NCI-H82 treated with DMSO at 0.1 percent for 48 hours (cell line): ENCODE measurements at regions not wholly inside any gene's neighbourhood (a gene's known extent, or its start where the extent isn't known, plus 50 kb on each side); places are given as distances from the start of the nearest gene placed in this dataset.
"Not testable (repeated sequence)": the region's sequence is repeated elsewhere in the genome, so short reads cannot be mapped to it uniquely, and the experiment has no call there.

Experiments used
- DNase-seq: peaks from one replicate; lab custom pipeline; 2025; ENCODE audit not compliant: unreplicated experiment; lab: John Stamatoyannopoulos, UW

DNA sequence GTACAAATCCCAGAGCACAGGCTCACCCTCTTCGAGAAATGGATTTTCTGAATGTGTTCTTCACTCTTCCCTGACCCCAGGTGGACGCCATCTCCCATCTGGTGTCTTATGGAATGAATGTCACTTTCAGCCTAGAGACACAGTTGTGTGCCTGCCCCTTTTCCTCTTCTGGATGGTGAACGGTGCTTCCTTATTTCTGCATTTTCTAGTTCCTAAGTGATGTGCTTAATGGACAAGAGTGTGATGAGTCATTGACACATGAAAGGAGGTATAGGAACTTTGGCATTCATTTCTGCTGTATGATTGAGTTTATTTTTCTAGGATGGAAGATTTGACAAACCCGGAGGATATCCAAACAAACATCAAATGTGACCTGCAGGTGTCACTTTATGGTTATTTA lies 114.9 kb upstream of the PTPN20 start:
- DNase-seq = not testable (repeated sequence)

DNA sequence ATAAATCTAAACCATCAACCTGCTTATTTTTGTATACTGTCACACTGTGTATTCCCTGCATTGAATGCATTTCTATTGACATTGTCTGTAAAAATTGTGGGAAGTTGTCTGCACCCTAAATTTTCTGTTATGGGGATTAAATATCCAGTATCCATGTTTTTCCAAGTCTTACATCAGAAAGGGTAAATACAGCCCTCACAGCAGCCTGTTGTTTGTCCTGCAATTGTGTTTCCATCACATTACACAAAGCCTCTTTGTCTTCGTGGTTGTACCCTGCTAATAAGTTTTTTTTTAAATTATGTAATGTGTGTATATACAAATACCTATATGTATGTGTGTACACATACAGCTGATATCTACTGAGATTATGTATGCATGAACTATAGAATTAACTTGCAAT lies 109.2 kb upstream of the PTPN20 start:
- DNase-seq = not testable (repeated sequence)

DNA sequence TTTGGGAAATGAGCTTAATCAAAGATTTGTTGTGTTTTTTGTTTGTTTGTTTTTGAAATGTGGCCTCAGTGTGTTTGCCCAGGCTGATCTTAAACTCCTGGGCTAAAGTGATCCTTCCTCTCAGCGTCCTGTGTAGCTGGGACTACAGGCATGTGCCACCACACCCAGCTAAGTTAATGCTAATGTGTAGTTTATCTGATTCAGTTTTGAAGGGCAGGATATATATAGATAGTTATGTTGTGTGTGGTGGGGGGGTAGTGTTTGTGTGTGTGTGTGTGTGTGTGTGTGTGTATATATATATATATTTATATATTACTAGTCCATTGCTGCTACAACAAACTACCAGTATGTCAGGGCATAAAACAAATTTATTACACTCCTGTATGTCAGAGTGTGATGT lies 108.1 kb upstream of the PTPN20 start:
- not testable (repeated sequence) for DNase-seq

DNA sequence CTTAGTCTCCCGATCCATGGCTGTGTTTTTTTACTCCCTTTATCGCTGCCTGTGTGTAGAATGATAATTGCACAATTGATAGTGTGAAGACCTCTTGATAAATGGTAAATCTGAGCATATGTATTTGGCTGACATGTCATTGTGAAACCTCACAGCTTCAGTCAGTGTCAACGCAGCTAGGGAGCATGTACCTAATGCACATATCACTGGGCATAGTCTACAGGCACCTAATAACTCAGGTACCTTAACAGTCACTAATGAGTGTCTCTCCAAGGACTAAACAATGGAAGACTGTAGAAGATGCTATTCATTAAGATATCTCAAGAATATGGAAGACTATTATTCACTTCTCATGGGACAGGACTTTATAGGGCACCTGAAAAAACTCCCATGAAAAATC lies 101.0 kb upstream of the PTPN20 start:
- DNase-seq = not testable (repeated sequence)

DNA sequence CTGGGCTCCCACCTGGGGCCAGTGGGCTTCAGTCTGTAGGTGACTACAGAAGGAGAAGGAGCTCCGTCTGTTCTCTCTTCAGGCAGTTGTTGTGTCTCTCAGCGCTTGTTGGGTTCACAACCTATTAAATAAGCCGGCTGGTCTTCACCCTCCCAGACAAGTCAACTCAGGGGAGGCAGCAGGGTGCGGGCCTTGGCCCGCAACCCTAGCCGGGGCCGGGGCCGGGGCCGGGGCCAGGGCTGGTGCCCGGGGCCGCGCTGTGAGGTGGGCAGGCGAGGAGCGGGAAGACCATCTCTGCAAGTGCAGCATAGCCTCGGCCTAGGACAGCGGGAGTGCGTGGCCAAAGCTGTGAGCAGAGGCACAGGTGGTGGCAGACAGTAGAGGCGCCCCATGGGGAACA lies 95.1 kb upstream of the PTPN20 start:
- DNase-seq = not testable (repeated sequence)

DNA sequence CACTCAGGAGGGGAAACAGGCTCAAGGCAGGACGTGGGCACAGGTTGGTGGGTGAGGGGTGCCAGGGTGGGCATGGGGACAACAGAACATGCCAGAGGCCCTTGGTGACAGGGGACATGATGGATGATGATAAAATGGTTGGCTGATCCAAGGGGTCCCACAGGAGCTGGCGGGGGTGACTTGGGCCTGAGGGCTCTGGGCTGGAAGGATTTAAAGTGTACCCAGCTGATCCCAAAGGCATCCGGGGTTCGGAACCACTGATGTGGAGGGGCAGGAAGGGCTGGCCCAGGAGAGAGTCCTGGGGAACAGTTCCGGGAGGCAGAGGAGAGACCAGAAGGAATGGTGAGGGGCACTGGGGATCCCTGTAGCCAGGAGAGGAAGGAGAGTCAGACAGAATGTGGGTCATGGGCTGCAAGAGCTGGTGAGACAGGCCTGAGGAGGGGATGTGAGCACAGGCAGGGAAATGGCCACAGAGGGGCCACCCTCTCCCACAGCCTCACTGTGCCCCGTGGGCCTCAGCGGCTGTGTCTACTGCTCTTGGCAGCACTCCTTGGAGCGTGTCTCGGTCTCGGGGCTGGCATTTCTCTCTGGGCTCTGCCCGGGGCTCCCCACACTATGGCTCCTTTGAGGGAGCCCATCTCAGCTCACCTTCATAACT lies 70.7 kb upstream of the PTPN20 start:
- not testable (repeated sequence) for DNase-seq

DNA sequence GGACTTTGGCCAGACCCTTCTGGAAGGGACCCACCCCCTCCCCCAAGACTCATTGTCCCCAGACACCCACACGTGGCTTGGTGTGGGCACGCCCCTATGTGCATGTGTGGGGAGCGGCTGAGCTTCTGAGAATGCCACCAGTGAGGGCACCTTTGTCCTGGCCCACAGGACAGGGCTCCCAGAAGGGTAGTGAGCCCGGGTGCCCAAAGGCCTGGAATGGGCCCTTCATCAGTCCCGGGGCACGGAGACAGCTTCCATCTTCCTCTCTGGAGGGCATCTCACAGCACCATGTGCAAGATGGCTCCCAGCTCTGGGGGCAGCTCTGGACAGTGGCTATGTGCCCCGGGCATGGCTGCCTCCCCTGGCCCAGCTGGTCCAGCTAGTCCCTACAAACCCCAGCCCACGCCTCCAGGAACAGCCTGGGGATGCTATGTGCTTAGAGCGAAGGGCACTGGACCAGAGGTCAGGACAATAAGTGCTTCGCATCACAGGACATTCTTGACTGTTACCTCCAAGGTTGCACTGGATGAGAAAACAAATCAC lies 70.1 kb upstream of the PTPN20 start:
- not testable (repeated sequence) for DNase-seq

DNA sequence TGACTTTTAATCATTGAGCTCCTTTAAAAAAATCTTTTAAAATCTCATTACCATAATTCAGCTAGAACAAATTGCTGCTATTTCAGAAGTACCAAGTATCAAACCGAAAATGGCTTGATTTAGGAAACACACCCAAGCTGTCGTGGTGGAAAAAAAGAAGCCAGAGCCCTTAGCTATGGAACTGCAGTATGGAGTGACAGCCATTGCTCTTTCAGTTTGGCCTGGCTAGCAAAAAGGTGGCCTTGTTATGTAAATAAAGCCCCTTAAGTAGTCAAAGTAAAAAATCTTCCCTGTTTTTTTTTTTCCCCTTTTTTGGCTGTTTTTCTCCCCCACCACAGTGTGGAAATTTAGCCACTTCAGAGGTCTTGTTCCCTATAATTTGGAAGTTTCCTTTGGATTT lies 66.0 kb upstream of the PTPN20 start:
- DNase-seq = not testable (repeated sequence)

DNA sequence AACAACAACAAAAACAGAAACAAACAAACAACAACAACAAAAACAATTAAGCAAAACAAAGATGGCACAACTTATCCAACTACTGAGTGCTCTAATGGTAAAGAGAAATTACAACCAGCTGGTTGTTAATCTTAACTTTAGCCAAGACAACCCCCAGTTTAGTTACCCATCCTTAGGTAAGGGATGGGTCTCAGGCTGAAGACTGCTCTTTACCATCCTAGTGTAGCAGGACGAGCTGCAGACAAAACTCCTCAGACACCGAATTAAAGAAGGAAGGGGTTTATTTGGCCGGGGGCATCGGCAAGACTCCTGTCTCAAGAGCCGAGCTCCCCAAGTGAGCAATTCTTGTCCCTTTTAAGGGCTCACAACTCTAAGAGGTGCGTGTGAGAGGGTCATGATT lies 65.6 kb upstream of the PTPN20 start:
- not testable (repeated sequence) for DNase-seq

DNA sequence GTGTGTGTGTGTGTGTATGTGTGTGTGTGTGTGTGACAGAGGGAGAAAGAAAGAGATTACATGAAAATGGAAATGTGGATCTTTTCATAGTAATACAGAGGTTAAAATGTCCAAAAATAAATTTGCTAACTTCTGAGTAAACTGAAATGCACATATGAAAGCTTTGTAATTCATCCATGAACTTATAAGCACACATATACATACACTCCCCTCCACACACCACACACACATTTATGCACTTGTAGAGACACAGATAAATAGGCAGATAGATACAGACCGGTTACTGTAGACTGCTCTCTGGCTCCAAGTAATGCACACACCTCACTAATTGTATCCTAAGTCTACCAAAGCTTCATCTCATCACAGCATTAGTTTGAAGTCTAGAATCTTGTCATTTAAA lies 50.5 kb upstream of the PTPN20 start:
- not testable (repeated sequence) for DNase-seq
